Fibroblast of mammary gland (primary cell): ENCODE measurements at regions not wholly inside any gene's neighbourhood (a gene's known extent, or its start where the extent isn't known, plus 50 kb on each side); places are given as distances from the start of the nearest gene placed in this dataset.
"Not testable (repeated sequence)": the region's sequence is repeated elsewhere in the genome, so short reads cannot be mapped to it uniquely, and the experiment has no call there.

Experiments used
- DNase-seq: peaks from one replicate; pipeline ENCODE4 v3.0.0-alpha.2; 2010; ENCODE audit warnings: low read depth
- H3K4me3 ChIP-seq: 2 replicates; pipeline ENCODE4 v1.5.1; 2011; ENCODE audit warnings: low read depth, mild to moderate bottlenecking, low read length, moderate library complexity; ENCODE audit not compliant: control insufficient read depth
- TF ChIP-seq, protein P1 (sequence below): conservative IDR thresholded peaks from 2 replicates; pipeline ENCODE4 v1.5.1; 2011; ENCODE audit warnings: low read depth, low read length, inconsistent platforms; ENCODE audit not compliant: control insufficient read depth, insufficient read depth

DNA sequence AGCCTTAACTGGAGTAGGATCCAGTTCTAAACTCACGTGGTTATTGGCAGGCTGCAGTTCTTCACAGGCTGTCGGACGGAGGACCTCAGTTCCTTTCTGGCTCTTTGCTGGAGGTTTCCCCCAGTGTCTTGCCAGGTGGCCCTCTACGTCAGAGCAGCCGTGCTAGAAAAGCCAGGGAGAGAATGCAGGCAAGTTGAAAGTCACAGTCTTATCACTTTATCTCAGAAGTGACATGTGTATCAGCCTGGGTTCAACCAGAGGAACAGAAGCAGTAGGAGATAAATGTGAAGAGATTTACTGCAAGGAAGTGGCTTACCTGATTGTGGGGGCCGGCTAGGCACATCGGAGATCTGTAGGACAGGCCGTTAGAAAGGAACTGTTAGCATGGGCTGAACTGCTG lies 125.3 kb upstream of the BNIP2 start:
- no peak overlapping the region for H3K4me3 ChIP-seq
- no peak for DNase-seq
- TF ChIP-seq, protein P1, sequence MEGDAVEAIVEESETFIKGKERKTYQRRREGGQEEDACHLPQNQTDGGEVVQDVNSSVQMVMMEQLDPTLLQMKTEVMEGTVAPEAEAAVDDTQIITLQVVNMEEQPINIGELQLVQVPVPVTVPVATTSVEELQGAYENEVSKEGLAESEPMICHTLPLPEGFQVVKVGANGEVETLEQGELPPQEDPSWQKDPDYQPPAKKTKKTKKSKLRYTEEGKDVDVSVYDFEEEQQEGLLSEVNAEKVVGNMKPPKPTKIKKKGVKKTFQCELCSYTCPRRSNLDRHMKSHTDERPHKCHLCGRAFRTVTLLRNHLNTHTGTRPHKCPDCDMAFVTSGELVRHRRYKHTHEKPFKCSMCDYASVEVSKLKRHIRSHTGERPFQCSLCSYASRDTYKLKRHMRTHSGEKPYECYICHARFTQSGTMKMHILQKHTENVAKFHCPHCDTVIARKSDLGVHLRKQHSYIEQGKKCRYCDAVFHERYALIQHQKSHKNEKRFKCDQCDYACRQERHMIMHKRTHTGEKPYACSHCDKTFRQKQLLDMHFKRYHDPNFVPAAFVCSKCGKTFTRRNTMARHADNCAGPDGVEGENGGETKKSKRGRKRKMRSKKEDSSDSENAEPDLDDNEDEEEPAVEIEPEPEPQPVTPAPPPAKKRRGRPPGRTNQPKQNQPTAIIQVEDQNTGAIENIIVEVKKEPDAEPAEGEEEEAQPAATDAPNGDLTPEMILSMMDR = no peak

DNA sequence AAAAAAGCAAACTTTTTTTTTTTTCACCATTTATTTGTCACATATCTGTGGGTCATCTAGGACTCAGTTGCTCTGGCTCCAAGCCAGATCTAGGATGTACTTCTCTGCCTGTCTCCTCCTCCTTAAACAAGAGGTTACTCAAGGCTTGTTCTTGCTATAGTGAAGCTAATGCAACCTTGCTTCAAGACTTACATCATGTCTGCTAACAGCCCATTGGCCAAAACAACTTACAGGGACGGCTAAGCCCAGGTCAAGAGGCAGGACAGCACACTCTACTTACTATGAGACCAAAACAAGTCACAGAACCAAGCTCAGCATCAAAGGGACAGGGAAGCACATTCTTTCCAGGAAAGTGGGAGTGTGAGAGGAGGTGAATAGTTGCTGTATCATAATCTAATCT lies 123.8 kb upstream of the BNIP2 start:
- H3K4me3 ChIP-seq = no peak overlapping the region

DNA sequence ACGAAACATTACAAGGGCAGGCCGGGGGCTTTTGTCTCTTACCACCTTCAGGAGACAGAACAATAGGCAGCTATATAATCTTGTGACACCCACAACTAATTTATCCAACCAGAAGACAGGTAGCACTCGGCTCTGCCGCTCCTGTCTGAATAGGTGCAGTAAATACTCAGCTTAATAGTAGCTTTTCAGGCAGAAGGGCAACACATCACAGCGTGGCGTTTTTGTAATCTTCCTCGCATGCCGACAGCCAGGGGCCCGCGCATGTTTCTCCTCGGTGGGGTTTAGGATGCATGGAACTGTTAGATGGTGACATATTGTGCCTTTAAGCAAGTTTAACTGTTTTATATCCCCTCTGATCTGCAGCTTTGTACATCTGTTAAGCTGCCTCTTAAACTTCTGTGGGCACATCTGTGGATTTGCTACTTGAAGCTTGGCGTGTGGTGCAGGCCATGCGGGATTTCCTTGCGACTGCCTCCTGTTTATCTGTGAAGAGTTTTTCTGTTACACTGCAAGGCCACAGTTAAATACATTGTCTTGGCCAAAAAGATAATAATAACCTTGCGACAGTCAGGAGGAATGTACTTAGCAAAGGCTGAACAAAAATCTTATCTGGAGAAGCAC lies 123.2 kb upstream of the BNIP2 start:
- H3K4me3 ChIP-seq = no peak overlapping the region
- no peak for DNase-seq
- TF ChIP-seq, protein P1 = no peak

More for the DNA sequence above, 123.8 kb upstream of the BNIP2 start:
- DNase-seq = no peak
- TF ChIP-seq, protein P1 = no peak

DNA sequence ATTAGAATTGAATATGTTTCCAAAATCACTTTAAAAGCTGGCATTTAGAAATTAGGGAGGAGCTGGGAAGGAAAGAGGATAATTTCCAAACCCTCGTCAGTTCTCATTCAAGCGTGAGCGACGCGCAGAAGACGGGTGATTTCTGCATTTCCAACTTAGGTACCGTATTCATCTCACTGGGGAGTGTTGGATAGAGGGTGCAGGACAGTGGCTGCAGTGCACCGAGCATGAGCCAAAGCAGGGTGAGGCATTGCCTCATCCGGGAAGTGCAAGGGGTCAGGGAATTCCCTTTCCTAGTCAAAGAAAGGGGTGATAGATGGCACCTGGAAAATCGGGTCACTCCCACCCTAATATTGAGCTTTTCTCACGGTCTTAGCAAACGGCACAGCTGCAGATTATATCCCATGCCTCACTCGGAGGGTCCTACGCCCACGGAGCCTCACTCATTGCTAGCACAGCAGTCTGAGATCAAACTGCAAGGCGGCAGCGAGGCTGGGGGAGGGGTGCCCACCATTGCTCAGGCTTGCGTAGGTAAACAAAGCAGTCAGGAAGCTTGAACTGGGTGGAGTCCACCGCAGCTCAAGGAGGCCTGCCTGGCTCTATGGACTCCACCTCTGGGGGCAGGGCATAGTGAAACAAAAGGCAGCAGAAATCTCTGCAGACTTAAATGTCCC lies 114.3 kb upstream of the BNIP2 start:
- H3K4me3 ChIP-seq, DNase-seq: not testable (repeated sequence)

DNA sequence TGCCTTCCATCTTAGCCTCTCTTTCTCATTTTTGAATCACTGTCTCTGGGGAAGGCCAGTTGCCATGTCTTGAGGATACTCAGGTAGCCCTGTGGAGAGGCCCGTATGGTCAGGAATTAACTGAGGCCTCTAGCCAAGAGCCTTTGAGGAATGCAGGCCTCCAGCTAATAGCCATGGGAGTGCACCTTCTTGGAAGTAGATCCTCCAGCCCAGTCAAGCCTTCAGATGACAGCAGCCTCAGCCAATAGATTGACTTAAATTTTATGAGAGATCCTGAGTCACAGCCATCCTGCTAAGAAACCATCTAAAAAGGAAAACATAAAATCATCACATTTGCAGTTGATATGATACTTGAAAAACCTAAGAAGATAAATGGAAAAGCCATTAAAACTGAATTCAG lies 112.5 kb upstream of the BNIP2 start:
- no peak overlapping the region for H3K4me3 ChIP-seq
- TF ChIP-seq, protein P1 = no peak
- no peak for DNase-seq

DNA sequence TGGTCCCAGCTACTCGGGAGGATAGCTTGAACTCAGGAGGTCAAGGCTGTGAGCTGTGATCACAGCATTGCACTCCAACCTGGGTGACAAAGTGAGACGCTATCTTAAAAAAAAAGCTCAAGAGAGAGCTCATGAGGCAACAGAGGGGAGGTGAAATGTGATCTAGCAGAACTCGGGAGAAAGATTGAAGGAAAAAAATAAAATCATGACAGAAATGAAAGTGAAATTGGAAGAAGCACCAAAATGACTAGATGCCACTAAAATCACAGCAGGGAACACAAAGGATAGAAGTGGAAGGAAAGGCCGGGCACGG lies 109.4 kb upstream of the BNIP2 start:
- no peak overlapping the region for H3K4me3 ChIP-seq
- DNase-seq = no peak
- TF ChIP-seq, protein P1 = no peak

DNA sequence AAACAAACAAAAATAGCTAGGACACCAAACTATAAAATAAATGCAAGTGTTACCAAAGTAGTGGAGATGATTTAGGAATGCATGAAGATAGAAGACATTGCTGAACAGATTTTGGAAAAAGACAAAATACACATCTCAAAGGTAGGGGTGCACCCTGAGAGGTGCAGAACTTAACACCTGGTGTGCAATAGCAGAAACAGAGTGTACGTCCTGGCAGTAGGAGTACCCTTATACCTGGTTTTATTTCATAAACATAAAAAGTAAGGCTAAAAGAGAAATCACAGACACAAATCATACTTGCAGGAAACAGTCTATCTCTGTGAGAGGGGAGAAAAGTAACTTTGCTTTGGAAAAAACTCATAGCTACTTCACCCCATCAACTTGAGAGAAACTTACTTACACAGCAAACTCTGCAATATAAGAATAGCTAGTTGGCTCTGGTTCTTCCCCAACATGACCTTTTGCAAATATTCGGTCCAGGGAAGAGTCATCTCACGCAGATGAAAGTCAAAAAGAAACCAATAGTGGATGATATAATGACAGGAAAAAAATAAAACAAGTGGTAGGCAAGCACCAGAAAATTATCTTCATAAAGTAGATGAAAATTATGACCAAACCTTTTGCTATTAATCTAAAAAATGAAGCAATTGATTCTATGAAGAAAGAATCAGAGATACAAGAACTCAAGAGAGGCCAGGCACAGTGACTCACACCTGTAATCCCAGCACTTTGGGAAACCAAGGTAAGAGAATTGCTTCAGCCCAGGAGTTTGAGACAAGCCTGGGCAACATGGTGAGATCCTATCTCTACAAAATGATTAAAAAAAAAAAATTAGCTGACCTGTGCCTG lies 108.9 kb upstream of the BNIP2 start:
- H3K4me3 ChIP-seq = no peak overlapping the region
- TF ChIP-seq, protein P1 = no peak
- DNase-seq = no peak
